OCI-M2 (cell line): ENCODE measurements at regions not wholly inside any gene's neighbourhood (a gene's known extent, or its start where the extent isn't known, plus 50 kb on each side); places are given as distances from the start of the nearest gene placed in this dataset.

Experiments
- DNase-seq: peaks from one replicate; lab custom pipeline; 2025; ENCODE audit not compliant: unreplicated experiment; lab: John Stamatoyannopoulos, UW

DNA sequence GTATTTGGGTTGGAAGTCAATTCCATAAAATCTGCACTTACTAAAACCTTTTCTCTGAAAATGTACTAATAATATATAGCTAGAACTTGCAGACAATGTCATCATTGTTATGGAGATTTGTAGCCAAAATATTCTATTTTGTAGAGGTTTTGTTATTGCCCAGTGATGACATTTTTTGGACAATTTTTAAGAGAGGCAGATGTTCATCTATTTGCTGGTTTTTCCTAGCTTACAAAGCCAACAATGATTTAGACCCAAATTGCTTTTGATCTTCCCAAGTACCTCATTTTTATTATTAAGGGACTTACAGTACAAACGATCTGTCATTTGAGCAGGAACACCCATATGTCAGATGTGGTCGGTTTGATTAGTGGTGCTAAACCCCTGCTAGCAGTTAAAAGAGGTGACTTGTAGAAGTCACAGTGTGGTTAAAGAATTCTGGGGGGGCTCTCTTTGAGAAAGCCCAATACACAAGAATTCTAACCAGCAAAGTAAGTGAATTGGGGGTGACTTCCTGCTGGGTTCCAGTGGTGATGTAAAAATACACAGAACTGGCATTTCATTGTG, 136.2 kb downstream of the KIT start:
- no peak for DNase-seq
